T-helper 1 cell treated with Interleukin-12 subunit alpha and Interleukin-12 subunit beta and Interleukin-4 antibody, amounts not matched to agents 30 ng/mL and 1 ng/mL, for 36 hours (primary cell): ENCODE measurements at regions not wholly inside any gene's neighbourhood (a gene's known extent, or its start where the extent isn't known, plus 50 kb on each side); places are given as distances from the start of the nearest gene placed in this dataset.
"Not testable (repeated sequence)": the region's sequence is repeated elsewhere in the genome, so short reads cannot be mapped to it uniquely, and the experiment has no call there.

Experiments
- intact Hi-C: fragments of 100-400 bp; cut with micrococcal nuclease; formaldehyde crosslinking; loops from one replicate; pipeline ENCODE4 v1.15.1; 2024

DNA sequence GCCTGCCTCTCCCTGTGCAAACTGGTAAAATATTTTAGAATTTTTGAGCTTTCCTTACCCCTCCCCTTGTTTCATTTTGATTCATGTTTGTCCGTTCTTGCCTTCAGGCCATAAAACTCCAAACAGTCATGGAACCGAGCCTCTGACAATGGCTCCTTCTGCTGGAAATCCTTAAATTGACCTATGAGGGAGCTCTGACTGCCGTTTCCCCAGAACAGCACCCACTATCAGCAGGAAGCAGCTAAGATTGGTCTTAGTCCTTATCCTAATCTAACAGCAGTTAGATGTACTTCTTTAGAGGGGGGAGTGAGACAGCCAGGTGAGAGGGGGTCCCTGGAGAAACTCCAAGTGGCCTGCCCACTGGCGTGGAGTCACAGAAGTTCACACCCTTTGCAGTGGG, 106.7 kb downstream of the FAM174A start:
- intact Hi-C loops, result no loop called here

DNA sequence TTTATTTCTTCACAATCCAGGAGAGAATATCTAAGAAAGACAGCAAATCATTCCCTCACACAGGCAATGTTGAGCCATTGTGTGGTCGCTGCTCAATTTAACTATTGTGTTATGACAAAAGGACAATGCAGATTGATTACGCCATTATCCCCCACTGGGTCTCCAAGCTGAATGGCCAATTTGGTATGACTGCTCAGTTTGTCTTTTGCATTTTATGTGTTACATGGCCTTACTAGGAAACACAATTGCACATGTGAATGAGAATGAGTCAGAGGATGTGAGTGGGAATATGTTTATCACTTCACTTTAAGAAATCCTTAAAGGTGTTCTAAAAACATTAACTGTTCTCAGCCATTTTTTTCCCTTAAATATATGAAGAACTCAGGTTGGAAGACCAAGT, 108.3 kb downstream of the FAM174A start:
- intact Hi-C loops, result no loop called here

DNA sequence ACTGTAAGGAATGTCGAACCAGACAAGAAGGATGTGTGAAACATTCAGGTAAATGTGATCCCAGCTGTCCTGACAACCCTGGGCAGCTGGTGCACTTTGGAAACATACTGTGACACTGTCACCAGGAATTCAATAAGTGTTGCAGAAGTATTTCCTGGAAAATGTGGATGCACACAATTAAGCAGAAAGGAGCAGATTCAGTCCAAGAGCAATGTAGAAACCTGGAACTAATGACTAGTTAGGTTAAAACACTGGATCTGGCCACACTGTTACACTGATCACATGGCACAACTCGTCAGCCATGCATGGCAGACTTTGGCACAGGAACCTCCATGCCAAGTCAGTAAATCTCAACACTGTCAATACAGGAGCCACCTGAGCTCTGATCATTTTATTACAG, 109.0 kb downstream of the FAM174A start:
- intact Hi-C loops, result no loop called here

DNA sequence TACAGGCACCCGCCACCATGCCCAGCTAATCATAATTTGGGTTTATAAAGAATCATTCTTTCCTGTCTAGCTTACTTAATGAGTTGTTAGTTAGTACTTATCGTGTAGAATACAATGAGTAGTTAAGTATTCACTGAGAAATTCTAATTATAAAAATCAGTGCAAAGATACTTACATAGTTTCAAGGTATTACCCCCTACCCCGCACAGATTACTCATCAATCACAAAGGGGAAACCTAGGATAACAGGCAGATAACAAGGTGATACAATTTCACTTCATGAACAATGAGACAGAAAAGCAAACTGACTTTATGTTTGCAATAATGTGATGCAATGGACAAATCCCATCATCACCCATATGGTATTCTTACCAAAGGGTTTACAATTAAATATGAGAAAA, 109.6 kb downstream of the FAM174A start:
- intact Hi-C loops, result no loop called here

DNA sequence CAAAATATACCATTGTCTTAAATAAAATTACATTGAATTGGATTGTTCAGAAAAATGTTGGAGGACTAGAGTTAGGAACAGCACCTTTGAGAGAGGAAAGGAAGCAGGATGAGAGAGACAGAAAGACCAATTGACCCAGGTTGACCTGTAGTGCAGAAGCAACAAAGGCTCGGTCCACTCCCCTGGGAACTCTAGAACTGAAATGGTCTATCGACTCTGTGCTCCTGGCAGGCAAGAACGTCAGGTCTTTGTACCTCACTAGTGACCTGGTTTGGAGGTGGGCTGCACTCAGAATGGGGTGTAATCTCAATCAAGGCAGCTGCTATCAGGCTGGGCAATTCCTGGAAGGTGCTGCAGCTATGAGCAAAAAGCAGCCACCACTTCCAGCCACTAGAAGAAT, 110.8 kb downstream of the FAM174A start:
- intact Hi-C loops, result no loop called here

DNA sequence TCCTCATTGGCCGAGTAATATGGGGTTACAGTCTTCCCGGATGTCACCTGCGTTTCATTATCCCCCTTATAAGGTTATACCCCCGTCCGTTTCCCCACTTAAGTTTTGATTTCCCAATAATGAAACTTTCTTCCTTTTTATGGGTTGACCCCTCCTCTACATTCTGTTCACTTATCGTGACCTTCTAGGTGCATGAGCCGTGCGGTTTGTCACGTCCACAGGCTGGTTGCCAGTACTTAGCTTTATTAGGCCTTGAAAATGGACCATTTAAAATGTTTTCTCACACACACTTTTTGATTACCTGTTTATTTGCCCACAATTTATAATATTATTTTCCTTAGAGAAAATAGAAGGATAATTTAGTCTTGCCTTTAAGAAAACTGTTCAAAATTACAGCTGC, 111.5 kb downstream of the FAM174A start:
- intact Hi-C loops, result no loop called here

DNA sequence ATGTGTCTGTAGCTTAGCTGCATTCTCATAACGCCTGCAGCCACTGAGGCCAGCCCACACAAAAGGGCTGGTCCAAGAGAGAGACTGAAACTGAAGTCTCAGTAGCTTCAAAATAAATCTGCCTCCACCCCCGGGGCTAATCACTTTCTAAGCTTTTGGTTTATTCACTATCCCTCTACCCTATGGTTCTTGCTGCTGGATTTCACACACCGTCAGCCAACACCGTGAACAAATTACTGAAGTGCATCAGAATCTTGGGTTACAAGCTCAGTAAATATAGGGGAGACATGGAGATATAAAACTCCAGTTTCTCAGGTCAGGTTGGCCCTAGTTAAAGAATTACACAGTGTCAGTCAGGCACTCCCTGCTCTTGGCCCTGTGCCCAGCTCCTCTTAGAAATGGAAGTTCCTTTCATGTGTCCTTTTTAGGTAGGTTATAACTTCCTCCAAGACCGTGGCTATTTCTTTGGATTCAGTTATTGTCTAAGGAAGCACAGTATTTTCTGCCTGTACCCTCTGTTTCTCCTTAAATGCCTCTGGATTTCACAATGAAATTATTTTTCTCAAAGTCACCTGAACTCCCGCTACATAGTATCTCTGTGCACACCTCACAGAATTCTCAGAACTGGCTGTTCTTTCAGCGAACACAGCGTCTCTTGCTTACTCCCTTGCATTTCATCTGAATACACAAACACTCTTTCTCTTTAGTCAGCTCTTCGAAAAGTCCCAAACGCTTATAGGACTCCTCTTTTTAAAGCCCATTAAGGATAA, 112.5 kb downstream of the FAM174A start:
- intact Hi-C loops, result no loop called here

DNA sequence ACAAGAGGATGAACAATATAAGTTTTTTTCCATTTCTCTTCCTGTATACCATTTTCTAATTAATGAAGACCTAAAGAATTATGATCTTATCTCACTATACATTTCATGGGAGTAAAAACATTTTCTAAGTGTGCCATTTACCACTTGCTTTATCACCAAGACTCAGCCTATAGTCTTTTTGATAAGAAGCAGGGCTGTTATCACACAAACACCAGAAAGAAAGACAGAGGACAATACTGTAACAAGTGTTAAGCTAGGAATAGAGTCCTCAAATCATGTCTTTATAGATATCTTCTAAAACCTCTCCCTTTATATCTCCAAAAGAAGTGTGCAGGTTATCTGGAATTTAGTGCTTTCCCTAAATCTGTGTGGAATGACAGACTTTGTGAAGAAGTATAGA, 119.7 kb downstream of the FAM174A start:
- intact Hi-C loops, result no loop called here

DNA sequence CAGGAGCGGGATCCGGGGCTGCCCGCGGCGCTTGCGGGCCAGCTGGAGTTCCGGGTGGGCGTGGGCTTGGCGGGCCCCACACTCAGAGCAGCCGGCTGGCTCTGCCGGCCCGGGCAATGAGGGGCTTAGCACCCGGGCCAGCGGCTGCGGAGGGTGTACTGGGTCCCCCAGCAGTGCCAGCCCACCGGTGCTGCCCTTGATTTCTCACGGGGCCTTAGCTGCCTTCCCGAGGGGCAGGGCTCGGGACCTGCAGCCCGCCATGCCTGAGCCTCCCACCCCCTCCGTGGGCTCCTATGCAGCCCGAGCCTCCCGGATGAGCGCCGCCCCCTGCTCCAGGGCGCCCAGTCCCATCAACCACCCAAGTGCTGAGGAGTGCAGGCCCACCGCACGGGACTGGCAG, 121.6 kb downstream of the FAM174A start:
- intact Hi-C loops, result not testable (repeated sequence)

DNA sequence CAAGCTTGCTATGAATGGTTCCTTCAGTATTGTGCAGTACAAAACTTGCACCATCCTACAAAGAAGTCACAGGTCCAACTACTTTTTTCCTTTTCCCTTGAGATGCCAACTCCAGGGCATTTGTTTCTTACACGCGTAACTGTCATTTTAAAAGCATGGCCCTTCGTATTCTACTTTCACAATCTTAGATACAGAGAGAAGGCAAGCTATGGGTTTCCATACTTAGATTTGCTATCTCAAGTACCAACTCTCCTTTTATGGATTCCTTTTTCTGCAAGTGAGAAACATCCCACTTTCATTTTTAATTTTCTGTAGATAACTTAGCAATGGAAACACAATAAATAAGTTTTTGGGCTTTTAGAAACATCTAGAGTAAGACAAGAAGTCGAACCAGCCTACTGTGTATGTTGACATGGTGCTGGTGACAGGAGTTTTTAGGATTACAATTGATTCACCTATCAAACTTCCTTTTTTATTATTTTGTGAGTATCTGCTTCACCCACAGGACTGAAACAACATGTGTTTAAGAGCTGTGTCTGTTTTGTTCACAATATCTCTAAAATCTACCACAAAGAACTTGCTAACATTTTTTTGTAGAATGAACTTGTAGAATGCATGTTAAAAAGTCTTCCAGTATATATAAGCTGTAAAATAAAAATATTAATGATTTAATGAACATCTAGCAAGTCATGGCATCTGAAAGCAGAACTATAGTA, 124.1 kb downstream of the FAM174A start:
- intact Hi-C loops, result no loop called here

DNA sequence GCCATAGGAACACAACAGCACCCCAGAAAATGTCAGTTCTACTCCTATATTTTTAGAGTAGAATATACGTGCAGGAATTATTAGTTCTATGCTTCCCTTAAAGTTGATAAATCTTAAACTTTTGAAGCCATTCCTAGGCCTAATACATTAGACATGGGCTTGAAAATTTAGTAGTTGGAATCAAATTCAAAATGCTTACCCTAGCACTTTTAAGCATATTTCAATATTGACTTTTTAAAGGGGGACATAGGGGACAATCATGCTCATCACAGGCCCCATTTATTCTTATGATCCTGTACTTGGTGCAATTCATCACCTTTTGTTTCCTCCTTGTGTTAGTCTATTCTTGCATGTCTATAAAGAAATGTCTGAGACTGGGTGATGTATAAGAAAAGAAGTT, 129.0 kb downstream of the FAM174A start:
- intact Hi-C loops, result no loop called here

DNA sequence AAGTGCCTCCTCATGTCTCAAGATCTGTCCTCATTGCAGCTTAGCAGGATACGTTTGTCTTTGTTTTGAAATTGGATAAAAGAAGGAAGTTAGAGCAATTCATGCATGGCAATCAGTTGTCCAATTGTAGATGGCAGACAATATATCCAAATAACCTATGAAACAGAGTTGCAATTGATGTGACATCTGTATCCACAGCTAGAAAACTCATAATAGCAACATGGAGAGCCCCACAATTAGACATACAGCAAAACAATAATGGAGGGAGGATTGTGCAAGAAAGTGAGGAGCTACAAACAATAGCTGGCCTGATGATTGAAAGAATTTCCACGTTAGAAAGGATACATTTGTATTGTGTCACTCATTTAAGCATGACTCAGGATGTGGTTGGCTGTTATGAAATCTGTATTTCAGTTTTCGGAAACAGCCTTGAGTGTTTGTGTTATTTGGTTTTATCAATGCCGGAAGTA, 132.0 kb downstream of the FAM174A start:
- intact Hi-C loops, result loop anchor here (1.0 to 5.0 kb wide), 4 partner anchors 64 to 233 kb away; partner anchors contain the start of gene FAM174A

DNA sequence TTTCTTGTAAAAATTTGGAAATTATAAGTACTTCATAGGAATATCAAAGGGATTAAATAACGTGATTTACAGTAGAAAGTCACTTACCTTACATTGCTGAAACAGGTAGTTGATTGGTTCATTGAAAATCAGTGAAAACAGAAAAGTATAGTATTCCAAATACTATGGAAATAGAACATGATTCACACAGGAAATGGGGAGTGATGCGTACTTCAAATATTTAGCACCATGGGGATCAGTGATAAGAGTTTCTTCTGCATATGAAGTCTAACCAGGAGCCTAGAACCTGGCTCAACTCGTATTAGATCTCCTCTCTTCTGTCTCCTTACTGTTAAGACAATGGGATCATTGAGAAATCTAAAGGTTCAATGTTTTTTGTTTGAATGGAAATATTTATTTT, 133.3 kb downstream of the FAM174A start:
- intact Hi-C loops, result loop anchor here (5.0 kb wide), 1 partner anchor 174 kb away; no protein-coding TSS in a partner anchor

DNA sequence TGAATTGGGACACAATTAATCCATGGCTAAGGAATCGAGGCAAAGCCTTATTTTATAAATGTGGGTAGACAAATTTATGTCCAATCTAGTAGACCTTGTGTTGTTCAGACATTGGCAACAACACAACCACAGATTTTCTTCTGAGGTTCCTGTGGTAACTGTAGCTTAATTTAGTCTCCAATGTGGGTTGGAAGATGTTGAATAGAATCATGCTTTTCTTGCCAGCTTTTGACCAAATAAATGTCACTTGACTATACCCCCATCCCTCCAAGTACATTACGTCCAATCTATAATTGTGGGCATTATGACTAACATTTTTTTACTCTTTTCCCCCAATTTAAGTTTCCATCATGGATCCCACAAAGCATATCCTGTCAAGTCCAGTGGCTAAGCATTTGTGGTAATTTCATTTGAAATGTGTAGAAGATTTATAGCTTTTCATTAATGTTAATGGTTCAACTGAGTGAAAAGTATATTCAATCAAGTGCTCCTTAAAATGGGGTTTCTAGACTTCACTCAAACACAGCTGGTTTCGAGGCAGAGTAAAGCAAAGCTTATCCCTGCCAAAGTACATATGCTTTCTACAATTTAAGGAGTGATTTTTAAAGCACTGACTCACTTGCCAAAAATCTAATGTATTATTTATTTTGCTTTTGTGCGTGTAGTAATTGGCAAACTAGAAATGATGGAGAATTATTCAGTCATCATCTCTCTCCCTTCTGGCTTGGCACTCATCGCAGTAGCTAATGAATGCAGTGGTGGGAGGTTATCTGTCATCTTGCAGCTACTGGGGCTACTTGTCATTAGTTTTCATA, 141.8 kb downstream of the FAM174A start:
- intact Hi-C loops, result no loop called here

DNA sequence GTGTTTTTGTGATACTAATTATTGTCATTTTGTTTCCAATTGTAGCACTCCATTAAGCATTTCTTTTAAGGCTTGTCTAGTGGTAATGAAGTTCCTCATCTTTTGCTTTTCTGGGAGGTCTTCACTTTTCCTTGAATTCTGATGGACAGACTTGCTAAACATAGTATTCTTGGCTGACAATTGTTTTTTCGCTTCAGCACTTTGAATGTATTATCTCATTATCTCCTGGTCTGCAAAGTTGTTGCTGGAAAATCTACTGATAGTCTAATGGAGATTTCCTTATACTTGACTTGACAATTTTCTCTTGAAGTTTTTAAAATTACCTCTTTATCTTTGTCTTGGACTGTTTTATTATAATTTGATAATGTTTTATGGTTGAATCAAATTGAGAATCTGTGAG, 147.5 kb downstream of the FAM174A start:
- intact Hi-C loops, result no loop called here

DNA sequence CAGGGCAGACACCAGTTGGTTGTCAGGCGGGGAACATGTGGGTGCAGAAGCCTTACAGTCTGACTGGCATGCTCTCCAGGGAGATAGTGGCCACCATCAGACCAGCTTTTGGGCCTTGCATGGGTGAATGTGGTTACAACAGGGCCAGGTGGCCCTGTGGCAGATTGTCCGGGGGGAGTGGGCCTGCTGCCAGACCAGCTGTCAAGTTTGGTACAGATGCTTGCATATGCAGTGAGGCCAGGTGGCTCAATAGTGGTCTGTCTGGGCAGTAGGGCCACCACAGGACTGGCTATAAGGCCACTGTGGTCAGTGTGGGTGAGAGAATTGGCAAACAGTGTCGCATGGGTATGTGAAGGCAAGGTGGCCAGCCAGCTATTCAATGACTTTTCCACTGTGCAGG, 148.7 kb downstream of the FAM174A start:
- intact Hi-C loops, result no loop called here

DNA sequence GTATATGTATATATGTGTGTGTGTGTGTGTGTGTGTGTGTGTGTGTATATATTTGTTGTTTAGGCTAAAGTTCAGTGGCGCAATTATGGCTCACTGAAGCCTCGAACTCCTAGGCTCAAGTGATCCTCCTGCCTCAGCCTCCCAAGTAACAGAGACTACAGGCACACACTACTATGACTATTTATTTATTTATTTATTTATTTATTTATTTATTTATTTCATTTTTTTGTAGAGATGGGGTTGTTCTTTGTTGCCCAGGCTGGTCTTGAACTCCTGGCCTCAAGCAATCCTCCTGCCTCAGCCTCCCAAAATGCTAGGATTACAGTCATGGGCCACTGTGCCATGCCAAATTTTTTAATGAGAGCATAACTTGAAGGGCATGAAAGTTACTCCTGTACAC, 149.9 kb downstream of the FAM174A start:
- intact Hi-C loops, result not testable (repeated sequence)

DNA sequence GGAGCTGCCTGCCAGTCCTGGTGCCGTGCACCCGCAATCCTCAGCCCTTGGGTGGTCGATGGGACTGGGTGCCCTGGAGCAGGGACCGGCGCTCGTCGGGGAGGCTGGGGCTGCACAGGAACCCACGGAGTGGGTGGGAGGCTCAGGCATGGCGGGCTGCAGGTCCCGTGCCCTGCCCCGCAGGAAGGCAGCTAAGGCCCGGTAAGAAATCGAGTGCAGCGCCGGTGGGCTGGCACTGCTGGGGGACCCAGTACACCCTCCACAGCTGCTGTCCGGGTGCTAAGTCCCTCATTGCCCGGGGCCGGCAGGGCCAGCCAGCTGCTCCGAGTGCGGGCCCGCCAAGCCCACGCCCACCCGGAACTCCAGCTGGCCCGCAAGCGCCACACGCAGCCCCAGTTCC, 153.7 kb downstream of the FAM174A start:
- intact Hi-C loops, result not testable (repeated sequence)

DNA sequence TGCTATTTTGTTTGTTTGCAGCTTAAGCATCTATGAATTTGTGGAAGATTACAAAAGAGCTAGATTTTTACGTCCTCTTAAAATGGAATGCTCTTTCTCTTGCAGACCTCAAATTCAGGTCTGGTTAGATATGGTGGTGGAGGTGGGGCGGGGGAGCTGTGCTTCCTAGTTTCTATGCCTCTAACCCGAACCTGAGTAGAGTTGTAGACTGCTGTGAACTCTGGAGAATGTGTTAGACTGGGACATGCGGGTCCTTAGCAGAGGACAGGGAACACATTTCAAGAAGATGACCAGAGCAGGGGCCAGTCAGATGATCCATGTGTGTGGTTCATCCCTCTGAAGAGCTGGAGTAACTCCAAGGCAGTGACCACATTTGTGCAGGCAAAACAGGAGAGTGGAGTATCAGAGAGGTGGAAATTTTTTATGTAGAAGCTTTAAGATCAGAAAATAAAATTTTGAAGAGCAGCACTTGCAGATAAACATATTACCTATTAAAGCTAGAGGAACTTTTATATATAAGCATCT, 154.9 kb downstream of the FAM174A start:
- intact Hi-C loops, result no loop called here

DNA sequence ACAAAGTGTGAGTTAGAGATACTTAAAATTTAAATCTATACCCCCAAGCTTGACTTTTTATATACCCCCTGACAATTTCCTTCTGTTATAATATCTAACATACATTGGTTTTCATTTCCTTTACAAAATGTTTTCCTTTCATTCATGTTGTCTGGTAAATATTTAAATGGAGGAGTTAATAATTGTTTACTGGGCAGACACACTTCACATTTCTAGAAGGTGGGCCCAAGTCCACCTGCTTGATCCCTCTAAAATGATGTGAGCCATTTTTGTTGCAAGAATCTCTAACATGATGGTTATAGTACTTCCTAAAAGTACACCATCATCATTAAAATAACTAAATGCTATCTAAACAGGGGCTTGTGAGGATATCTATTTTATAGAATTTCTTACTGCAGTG, 155.9 kb downstream of the FAM174A start:
- intact Hi-C loops, result no loop called here

DNA sequence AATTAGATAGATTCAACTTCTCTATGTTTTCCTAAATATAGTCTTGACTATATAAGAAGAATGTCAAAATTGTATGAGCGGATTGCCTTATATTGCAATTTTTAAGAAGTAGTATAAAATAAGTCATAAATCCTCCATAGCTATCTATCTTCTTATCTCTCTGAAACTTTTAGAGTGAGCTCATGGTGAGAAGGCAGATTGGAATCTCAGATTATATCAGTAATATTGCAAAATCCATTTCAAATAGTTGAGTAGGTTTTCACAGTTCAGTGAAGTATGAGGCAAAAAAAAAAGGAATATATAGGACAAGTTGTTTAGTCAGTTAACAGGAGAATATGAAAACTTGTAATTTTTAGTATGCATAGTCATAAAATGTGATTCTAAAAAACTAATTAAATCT, 156.4 kb downstream of the FAM174A start:
- intact Hi-C loops, result no loop called here

DNA sequence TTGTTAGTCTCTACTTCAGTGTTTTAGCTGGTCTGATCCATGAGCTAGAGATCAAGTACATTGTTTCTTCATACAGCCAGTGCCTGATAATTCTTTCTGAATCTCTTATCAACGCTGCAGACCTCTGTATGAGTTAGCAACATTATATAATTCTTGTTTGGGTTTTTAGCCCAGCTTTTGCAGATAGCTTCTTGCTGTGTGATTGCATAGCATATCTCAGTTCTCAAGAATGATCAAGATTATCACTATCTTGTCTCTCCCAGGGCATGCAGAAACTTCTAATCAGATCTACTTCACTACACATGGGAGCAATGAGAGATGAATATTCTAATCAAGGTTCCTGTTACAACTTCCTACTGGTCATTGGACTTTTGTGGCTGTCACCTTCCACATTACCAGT, 158.3 kb downstream of the FAM174A start:
- intact Hi-C loops, result no loop called here
